GM12878 (cell line): ENCODE measurements at regions not wholly inside any gene's neighbourhood (a gene's known extent, or its start where the extent isn't known, plus 50 kb on each side); places are given as distances from the start of the nearest gene placed in this dataset.

ENCODE experiments used
- ATAC-seq: fragments of 200-7000 bp; cut with Tn5 transposase; 3 replicates; pipeline ENCODE4 v1.9.1; 2020; ENCODE audit warnings: mild to moderate bottlenecking, moderate library complexity
- BruUV-seq: library from RNA; stranded (reverse); fragments of 400-500 nt; replicated peaks from 2 replicates; lab custom pipeline; 2021; lab: Mats Ljungman, UMichigan
- CTCF ChIA-PET: fragments of 300-600 bp; sonication (Branson Sonifier 250); formaldehyde crosslinking; extraction: SDS; loops from one replicate; lab custom pipeline; 2021; ENCODE audit warnings: inconsistent platforms; lab: Yijun Ruan, JAX
- POLR2A ChIA-PET: fragments of 350-600 bp; formaldehyde crosslinking; extraction: SDS; loops from one replicate; lab custom pipeline; 2021; ENCODE audit warnings: inconsistent platforms; lab: Charles Lee
- RAD21 ChIA-PET: fragments of 300-600 bp; sonication (Branson Sonifier 250); formaldehyde crosslinking; loops from one replicate; lab custom pipeline; 2023; ENCODE audit warnings: antibody characterized with exemption; ENCODE audit not compliant: unreplicated experiment; lab: Charles Lee
- SMC1A ChIA-PET: fragments of 300-600 bp; sonication (Branson Sonifier 250); formaldehyde crosslinking; loops from one replicate; lab custom pipeline; 2023; ENCODE audit not compliant: unreplicated experiment, uncharacterized antibody; lab: Charles Lee
- DNase-seq: peaks from one replicate; pipeline ENCODE4 v3.0.0-alpha.2; 2011; ENCODE audit warnings: low read depth, low spot score
- FAIRE-seq: peaks from 3 replicates; lab custom pipeline; 2011; peaks lifted over from hg19 to GRCh38; lab: Jason Lieb, UNC
- H2AFZ ChIP-seq: 2 replicates; pipeline ENCODE4 v1.6.0; 2011; ENCODE audit warnings: low read depth, low read length, control low read depth; ENCODE audit not compliant: control insufficient read depth
- H3K27ac ChIP-seq: 2 replicates; pipeline ENCODE4 v1.5.1; 2011; ENCODE audit warnings: control low read depth; ENCODE audit not compliant: control insufficient read depth, insufficient read depth
- H3K27me3 ChIP-seq, 2 experiments: replicated peaks in 1 of 2; 2 replicates each; pipeline versions ENCODE4 v1.6.0 to v1.6.1; 2011; ENCODE audit warnings: low read length in 1 of 2; ENCODE audit not compliant: control insufficient read depth in 2 of 2, insufficient read depth in 2 of 2
- H3K36me3 ChIP-seq, 2 experiments: 2 replicates each; pipeline ENCODE4 v1.5.1; 2011; ENCODE audit warnings: low read length in 1 of 2; ENCODE audit not compliant: control insufficient read depth in 2 of 2, insufficient read depth in 2 of 2
- H3K4me1 ChIP-seq: 2 replicates; pipeline ENCODE4 v1.6.1; 2011; ENCODE audit warnings: mild to moderate bottlenecking, low read length, moderate library complexity, mixed read lengths; ENCODE audit not compliant: control insufficient read depth, insufficient read depth
- H3K4me2 ChIP-seq: 2 replicates; pipeline ENCODE4 v1.6.0; 2011; ENCODE audit warnings: control low read depth; ENCODE audit not compliant: control insufficient read depth, insufficient read depth
- H3K4me3 ChIP-seq: fragments of 200-600 bp; sonication (generic); 2 replicates; pipeline ENCODE4 v1.5.1; 2016
- H3K79me2 ChIP-seq: 2 replicates; pipeline ENCODE4 v1.6.0; 2011; ENCODE audit warnings: low read length; ENCODE audit not compliant: control insufficient read depth, insufficient read depth
- H3K9ac ChIP-seq: 2 replicates; pipeline ENCODE4 v1.8.0; 2011; ENCODE audit warnings: low read length, control low read depth, mixed read lengths; ENCODE audit not compliant: control insufficient read depth, insufficient read depth
- H3K9me3 ChIP-seq: replicated peaks from 3 replicates; pipeline ENCODE4 v1.5.1; 2011; ENCODE audit warnings: mild to moderate bottlenecking, low read length; ENCODE audit not compliant: control insufficient read depth, insufficient read depth
- H4K20me1 ChIP-seq: 2 replicates; pipeline ENCODE4 v1.6.0; 2011; ENCODE audit not compliant: control insufficient read depth, insufficient read depth
- CHD2 ChIP-seq: IDR thresholded peaks from 2 replicates; pipeline ENCODE4 v1.6.1; 2011; ENCODE audit warnings: low read depth, low read length, improper control_type of control experiment, borderline replicate concordance
- CHD4 ChIP-seq: fragments of 200-600 bp; sonication (generic); IDR thresholded peaks from 2 replicates; pipeline ENCODE4 v1.6.1; 2016; ENCODE audit warnings: mild to moderate bottlenecking
- ETV6 ChIP-seq, 2 experiments: fragments of 450-650 bp in 1 of 2; IDR thresholded peaks in 1 of 2; conservative IDR thresholded peaks in 1 of 2; 2 replicates each; pipeline ENCODE4 v1.6.1; 2014; ENCODE audit warnings: antibody characterized with exemption in 1 of 2, borderline replicate concordance in 1 of 2, low read depth in 1 of 2, mild to moderate bottlenecking in 1 of 2, moderate library complexity in 1 of 2
- GABPA ChIP-seq: IDR thresholded peaks from 2 replicates; pipeline ENCODE4 v1.6.1; 2014; ENCODE audit warnings: antibody characterized with exemption, low read depth, mild to moderate bottlenecking, inconsistent platforms
- HDAC6 ChIP-seq: fragments of 200-600 bp; sonication (generic); IDR thresholded peaks from one replicate; pipeline ENCODE4 v1.8.0; 2017; ENCODE audit warnings: antibody characterized with exemption; ENCODE audit not compliant: unreplicated experiment
- JUNB ChIP-seq: IDR thresholded peaks from 2 replicates; pipeline ENCODE4 v1.6.1; 2016; ENCODE audit warnings: antibody characterized with exemption, mild to moderate bottlenecking
- SMAD1 ChIP-seq: fragments of 450-650 bp; IDR thresholded peaks from 2 replicates; pipeline ENCODE4 v1.6.1; 2018; ENCODE audit warnings: mild to moderate bottlenecking, low read depth; ENCODE audit not compliant: partially characterized antibody
- SPI1 ChIP-seq: IDR thresholded peaks from 2 replicates; pipeline ENCODE4 v1.6.1; 2011; ENCODE audit warnings: low read depth, mild to moderate bottlenecking, low read length, moderate library complexity, borderline replicate concordance; ENCODE audit not compliant: insufficient read depth
- STAT3 ChIP-seq: IDR thresholded peaks from 2 replicates; pipeline ENCODE4 v1.6.1; 2011; ENCODE audit warnings: low read depth, low read length, improper control_type of control experiment
- SUZ12 ChIP-seq: fragments of 200-600 bp; sonication (generic); IDR thresholded peaks from one replicate; pipeline ENCODE4 v1.6.1; 2018; ENCODE audit warnings: antibody characterized with exemption, mild to moderate bottlenecking; ENCODE audit not compliant: unreplicated experiment
- ZBTB4 ChIP-seq: fragments of 450-650 bp; formaldehyde crosslinking; IDR thresholded peaks from 2 replicates; pipeline ENCODE4 v1.4.0; 2022; ENCODE audit warnings: mild to moderate bottlenecking, moderate library complexity
- ZNF207 ChIP-seq: fragments of 450-650 bp; IDR thresholded peaks from 2 replicates; pipeline ENCODE4 v1.6.1; 2014; ENCODE audit warnings: antibody characterized with exemption, mild to moderate bottlenecking, borderline replicate concordance
- ZSCAN29 ChIP-seq: fragments of 450-650 bp; IDR thresholded peaks from 2 replicates; pipeline ENCODE4 v1.6.1; 2017; ENCODE audit warnings: mild to moderate bottlenecking, moderate library complexity
- ZZZ3 ChIP-seq: IDR thresholded peaks from 2 replicates; pipeline ENCODE4 v1.6.1; 2011; ENCODE audit warnings: low read depth; ENCODE audit not compliant: control insufficient read depth, insufficient read length
- WGBS: methylation state at CpG from one replicate; pipeline ENCODE4 v1.1.6; 2016; ENCODE audit warnings: low lambda C conversion rate; ENCODE audit not compliant: insufficient replicate concordance, insufficient coverage; ENCODE audit errors: missing lambda C conversion rate; 5-methylcytosine and 5-hydroxymethylcytosine counted together
- in situ Hi-C: fragments of 300-500 bp; cut with MboI; formaldehyde crosslinking; loops from 9 replicates; pipeline ENCODE4 v1.14.3; 2018; ENCODE audit warnings: mixed read lengths
- intact Hi-C: fragments of 100-400 bp; cut with micrococcal nuclease; formaldehyde crosslinking; loops from one replicate; pipeline ENCODE4 v1.14.2; 2022; ENCODE audit not compliant: unreplicated experiment
- TF ChIP-seq, protein P1 (sequence below): IDR thresholded peaks from 2 replicates; pipeline ENCODE4 v1.6.1; 2011; ENCODE audit warnings: low read depth, low read length, improper control_type of control experiment, borderline replicate concordance

DNA sequence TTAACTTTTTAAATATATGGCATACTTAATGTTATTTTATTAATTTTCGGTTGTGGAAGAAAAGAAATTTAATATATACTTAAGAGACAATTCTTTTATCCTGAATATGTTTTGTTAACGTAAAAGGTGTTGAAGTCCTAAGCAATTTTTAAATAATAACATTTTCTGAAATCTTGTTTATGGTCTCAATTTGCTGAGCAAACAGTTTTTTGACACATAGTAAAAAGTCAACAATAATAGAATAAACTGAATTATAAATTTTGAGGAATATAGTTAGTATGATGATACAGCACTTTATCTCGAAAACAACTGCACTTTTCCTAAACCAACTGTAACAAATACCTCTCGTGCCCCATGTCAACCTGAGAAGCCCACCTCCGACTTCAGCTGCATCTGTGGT is 229.8 kb upstream of the TARS1 start (continued):
- TF ChIP-seq, protein P1, sequence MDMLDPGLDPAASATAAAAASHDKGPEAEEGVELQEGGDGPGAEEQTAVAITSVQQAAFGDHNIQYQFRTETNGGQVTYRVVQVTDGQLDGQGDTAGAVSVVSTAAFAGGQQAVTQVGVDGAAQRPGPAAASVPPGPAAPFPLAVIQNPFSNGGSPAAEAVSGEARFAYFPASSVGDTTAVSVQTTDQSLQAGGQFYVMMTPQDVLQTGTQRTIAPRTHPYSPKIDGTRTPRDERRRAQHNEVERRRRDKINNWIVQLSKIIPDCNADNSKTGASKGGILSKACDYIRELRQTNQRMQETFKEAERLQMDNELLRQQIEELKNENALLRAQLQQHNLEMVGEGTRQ = no peak
- TF ChIP-seq GABPA (no peak), ZBTB4 (CRISPR knock-in tag) (no peak), STAT3 (no peak), ZZZ3 (no peak)

DNA sequence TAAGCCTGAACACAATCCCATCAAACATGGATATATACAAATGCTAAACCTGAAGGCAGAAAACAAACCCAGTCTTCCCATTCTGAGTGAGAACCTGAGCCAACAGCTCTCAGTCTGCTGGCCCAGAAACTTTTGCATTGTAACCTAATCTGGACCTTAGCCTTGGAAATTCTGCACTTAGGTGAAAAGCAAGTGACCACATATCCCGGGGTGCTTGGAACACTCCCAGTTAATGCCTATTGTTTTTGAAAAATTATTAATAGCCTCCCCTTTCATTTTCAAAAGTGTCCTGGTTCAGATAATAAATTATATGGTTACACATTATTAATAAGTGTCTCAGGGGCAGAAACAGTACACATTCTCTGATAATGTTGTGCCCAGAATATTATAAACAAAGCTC is 228.3 kb upstream of the TARS1 start:
- Histone ChIP-seq H3K9me3 (no peaks in the 10 kb centered on the region), H2AFZ (no peak overlapping the region), H3K9ac (no peak overlapping the region), H3K27ac (no peak overlapping the region), H3K27me3 (no peaks in the 10 kb centered on the region; a peak in 2 of 4 replicates), H3K79me2 (no peaks in the 10 kb centered on the region), H3K4me3 (no peak overlapping the region), H3K4me2 (no peak overlapping the region), H4K20me1 (no peaks in the 10 kb centered on the region), H3K4me1 (no peaks in the 10 kb centered on the region), H3K36me3 (no peaks in the 10 kb centered on the region)
- POLR2A ChIA-PET = no interaction called here
- no peak for FAIRE-seq
- 0% methylated on average over 1 of the region's 1 CpG for WGBS
- no peak for DNase-seq
- CTCF ChIA-PET = no interaction called here
- TF ChIP-seq SMAD1 (no peak), CHD2 (no peak), CHD4 (no peak), SUZ12 (no peak), ZZZ3 (no peak), ZNF207 (no peak), ETV6 (conservative IDR thresholded peaks at IDR 0.05 in 1 of 2, IDR thresholded peaks at IDR 0.05 in 1 of 2; ENCODE audit: borderline replicate concordance in 1 of 2, low read depth in 1 of 2) (no peak), ZBTB4 (CRISPR knock-in tag) (no peak), SPI1 (no peak), ZSCAN29 (no peak), JUNB (no peak), HDAC6 (no peak)
- BruUV-seq = no TSS peak
- ATAC-seq = no peak
- RAD21 ChIA-PET = no interaction called here
- intact Hi-C loops = no loop called here
- SMC1A ChIA-PET = no interaction called here
- in situ Hi-C loops = no loop called here
